ENCODE measurements at regions not wholly inside any gene's neighbourhood (a gene's known extent, or its start where the extent isn't known, plus 50 kb on each side); places are given as distances from the start of the nearest gene placed in this dataset.

DNA sequence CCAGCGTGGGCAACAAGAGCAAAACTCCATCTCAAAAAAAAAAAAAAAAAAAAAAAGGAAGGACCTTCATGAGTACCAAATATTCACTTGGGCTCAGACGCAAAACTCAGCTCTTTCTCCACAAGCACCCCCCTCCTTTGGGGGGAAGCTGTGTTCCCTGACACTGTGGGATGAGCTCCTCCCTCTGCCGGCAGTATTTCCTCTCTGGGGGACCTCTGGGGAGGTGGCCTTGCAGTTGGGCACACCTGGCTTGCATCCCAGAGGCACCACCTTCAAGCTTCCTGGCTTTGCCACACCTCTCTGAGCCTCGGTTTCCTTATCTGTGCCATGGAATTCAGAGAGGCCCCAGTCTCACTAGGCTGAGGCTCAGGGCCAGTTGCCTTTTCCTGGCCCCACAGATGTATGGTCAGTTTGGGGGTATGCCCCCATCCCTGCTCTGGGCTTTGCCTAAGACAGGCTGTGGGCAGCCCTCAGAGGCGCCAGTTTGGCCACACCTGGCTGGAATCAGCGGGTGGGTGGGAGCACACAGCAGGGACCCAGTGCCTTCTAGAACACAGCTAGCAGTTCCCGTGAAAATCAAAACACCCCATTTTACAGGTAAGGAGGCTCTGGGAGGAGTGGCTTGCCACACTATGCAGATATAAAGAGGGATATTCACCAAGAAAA is 157.5 kb upstream of the IER5L start:
- DNase-seq (ENCODE audit: low read depth in 2 of 2, low spot score in 1 of 2): no peak

DNA sequence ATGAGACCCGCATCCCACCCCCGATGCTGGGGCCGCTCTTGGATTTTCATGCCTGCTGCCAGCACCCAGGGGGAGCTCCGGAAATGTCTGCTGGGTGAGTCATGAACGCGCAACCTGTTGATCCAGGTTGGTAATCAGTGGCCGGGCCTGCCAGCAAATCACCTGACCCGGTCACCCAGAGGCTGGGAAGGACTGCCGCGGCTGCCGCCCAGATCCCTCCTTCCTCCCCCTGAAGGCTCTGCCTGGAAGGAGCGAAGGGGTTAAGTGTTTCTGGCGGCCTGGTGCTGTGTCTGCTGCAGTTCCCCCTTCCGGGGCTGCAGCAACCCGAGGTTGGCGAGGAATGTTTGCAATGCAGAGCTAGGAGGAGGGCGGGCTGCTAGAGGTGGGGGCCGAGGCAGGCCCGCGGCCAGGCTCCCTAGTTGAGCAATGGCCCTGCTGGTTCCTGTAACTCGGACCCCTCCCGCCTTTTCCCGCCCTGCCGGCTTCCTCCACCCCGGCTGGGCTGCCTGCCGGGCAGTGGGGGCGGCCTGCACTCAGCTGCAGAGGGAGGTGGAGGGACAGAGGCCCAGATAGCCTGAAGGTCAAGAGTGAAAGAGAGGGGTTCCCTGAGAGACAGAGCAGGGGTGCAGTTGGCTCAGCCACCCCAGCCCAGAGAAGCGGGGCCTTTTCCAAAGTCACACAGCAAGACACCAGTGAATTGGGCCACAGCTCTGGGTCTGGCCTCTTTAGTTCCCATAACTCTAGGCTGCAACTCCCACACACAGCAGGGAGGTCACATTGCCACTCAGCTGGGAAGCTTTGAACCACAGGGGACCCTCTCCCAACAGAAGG is 156.3 kb upstream of the IER5L start:
- DNase-seq (ENCODE audit: low read depth in 2 of 2, low spot score in 1 of 2): no peak

DNA sequence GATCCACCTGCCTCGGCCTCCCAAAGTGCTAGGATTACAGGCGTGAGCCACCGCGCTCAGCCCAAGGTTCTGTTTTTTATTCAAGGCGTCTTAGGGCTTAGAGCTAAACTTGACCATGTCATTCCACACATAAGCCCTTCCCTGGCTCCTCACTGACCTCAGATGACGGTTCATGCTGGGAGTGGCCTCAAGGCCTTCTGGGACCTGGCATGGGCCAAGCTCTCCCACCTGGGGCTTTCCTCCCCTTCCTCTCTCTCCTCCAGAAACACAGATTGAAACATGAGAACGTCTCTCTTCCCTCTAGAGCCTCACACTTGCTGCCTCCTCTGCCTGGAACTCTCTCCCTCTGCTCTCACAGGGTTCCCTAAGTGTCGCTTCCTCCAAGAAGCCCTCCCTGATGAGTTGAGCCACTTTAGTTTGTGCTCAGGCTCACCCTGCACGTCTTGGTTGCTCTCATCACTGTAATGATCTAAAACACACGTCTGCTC is 155.6 kb upstream of the IER5L start:
- no peak for DNase-seq (ENCODE audit: low read depth in 2 of 2, low spot score in 1 of 2)

DNA sequence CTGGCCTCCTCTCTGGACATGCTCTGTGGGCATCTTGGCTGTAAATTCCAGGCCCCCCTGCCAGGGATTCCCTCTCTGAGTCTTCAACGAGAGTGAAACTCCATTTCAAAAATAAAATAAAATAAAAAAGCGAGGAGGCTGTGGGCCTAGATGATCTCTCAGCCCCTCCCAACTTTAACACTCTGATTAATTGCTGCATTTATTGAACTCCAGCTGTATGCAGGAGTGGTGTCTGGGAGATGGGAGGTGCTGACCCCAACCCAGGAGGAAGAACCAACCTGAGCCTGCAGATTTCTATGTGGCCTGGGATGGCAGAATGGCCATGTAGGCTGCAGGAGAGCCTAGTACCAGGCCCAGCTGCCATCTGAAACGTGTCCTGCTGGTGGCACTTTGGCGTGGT is 154.5 kb upstream of the IER5L start:
- no peak for DNase-seq (ENCODE audit: low read depth in 2 of 2, low spot score in 1 of 2)

DNA sequence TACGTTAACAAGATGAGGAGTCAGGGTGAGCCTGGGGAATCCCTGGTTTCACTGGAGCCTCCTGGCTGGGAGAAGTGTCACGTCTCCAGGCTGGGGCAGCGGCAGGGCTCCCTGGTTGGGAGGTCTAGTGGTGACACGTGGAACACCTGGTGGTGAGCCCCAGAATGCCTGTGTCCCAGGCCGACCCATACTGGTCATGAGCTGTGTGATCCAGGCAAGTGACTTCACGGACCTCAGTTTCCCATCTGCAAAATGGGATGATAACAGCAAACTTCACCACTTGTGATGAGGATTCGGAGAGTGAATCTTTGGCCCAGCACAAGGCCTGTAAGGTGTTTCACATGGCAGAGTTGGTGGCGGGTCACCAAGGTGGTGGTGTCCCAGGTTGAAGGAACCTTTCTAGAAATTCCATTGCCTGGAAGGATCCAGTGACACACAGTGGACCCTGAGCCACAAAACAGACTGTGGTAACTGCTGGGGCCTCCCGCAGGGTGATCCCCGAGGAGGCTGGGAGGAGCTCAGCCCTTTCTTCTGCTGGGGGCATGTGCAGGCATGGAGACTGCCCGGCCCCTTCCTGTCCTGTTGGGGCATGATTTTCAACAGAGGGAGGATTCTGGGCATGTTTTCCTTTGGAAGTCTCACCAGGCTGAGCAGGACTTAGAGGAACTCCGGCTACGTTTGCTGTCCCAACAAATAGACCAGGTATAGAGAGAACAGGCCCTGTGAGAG is 153.9 kb upstream of the IER5L start:
- DNase-seq (ENCODE audit: low read depth in 2 of 2, low spot score in 1 of 2): no peak

DNA sequence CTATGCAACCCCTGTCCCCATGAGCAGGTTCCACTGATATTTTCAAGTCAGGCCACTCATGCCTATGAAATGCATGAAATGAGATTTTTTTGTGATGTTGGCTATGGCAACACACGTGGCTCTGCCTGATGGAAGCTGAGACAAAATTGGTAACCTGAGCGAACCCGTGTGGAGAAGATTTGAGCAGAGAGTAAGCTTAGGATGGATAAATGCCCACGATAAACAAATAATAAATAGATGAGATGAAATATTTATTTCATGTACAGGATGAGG is 153.4 kb upstream of the IER5L start:
- DNase-seq (ENCODE audit: low read depth in 2 of 2, low spot score in 1 of 2): no peak

DNA sequence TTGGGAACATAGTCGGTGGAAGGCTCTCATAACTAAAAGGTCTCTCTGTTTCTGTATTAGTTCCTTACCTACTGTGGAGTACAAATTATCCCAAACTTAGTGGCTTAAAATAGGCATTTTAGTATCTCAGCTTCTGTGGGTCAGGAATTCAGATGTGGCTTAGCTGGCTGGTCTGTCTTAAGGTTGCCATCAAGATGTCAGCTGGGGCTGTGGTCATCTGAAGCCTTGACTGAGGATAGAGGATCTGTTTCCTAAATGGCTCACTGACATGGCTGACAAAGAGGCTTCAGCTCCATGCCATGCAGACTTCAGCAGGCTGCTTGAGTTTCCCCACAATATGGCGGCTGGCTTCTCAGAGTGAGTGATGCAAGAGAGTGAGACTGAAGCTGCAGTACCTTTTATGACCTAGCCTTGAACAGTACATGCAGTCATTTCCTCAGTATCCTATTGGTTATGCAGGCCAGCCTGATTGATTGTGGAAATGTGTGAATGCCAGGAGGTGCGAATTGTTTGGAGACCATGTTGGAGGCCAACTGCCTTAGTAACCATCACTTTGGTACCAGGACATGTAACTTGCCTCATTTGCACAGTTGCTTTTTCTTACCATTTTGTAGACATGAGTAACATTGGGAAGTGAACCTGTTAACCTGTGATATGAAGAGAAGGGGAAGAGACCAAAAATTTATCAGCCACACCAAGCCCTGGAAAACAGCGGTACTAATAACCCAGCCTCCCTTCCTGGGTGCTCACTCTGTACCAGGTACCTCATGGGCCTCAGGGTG is 152.8 kb upstream of the IER5L start:
- no peak for DNase-seq (ENCODE audit: low read depth in 2 of 2, low spot score in 1 of 2)

DNA sequence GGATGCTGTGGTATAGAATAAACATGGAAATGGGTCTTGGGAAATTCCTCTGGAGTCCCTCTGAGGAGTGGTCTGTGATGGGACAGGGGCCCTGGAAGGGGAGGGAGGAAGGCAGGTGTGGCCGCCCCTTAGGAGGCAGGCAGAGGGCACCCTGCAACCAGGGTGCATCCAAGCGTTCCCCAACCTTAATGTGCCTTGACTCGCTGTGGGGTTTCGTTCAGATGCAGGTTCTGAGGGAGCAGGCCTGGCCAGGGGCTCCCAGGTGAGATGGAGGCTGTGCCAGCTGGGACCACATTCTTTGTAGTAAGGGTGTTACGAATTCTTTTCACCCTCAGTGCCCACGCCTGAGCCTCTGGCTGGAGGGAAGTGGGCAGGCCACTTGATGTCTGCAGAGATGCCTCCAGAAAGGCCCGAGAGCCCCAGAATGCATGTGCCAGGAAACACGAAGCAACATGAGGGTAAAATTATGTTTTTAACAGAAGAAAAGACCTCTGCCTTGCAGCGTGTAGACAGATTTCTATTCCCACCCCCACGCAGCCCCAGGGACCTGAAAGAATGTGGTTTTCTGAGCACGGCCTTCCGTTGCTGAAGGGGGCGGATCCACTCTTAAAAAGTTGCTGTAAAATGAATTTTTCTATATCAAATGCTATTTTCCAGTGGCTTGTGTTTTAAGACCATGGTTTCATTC is 150.4 kb upstream of the IER5L start:
- DNase-seq (ENCODE audit: low read depth in 2 of 2, low spot score in 1 of 2): no peak

DNA sequence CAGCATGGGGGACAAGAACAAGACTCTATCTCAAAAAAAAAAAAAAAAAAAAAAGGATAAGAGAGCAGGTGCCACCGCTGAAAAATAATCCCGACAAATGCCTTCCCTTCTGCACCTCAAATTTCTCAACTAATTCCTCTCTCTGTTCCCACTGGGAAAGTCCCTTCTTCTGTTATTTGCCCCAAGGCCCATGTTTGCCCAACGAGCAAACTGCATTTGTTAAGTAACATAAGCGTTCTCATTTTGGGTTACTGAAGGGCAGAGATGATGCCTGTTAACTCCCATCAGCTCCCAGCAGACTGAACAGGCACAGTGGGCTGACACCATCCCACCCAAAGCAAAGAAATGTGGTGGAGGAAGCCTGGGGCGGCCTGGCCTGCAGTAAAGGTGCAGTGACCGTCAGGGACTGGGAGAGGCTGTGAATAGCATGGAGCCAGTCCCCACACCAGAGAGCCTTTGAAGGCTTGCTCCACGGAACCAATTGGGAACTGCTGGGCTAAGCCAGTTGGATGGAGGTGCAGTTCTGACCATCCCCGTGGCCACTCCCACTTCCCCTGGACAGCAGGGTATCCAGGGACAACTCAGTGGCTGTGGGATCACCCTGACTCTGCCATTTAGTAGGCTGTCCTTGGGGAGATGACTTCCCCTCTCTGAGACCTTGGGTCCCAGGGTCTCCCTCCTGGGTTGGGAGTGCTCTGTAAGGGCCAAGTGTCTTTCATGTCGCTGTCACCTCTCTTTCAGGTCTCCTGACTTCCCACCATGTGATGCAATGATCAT is 149.7 kb upstream of the IER5L start:
- no peak for DNase-seq (ENCODE audit: low read depth in 2 of 2, low spot score in 1 of 2)

DNA sequence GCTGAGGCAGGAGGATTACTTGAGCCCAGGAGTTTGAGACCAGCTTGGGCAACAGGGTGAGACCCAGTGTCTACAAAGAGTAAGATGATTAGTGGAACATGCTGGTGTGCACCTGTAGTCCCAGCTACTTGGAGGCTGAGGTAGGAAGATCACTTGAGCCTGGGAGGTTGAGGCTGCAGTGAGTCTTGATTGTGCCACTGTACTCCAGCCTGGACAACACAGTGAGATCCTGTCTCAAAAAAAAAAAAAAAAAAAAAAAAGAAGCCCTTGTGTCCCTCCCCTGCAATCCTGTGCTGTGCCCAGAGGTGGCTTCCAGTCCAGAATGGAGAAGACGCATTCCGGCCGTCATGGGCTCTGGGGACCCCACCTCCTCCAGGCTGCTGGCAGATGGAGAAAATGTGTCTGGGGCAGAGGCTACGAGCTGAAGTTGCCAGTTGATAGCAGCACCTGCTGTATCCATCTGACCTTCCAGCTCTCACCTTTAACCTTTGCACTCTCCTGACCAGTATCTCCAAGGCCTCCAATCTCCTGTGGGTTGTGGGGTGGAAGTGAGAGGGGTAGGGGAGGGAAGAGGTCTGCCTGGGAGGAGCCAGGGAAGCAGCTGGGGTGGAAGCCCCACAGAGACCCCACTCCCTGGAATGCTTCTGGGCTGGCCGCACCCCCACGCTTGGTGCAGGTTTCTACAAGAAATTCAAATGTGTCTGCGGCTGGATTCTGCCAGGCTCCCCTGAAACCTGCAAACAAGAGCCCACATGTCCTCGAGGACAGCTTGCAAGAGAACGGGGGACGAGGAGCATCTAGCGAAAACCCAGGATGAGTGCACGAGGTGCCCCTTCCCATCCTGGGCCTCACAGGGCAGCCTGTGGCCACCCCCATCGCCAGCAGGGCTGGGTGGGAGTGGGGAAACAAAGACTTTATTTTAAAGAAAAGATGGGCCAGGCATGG is 148.3 kb upstream of the IER5L start:
- DNase-seq (ENCODE audit: low read depth in 2 of 2, low spot score in 1 of 2): no peak

DNA sequence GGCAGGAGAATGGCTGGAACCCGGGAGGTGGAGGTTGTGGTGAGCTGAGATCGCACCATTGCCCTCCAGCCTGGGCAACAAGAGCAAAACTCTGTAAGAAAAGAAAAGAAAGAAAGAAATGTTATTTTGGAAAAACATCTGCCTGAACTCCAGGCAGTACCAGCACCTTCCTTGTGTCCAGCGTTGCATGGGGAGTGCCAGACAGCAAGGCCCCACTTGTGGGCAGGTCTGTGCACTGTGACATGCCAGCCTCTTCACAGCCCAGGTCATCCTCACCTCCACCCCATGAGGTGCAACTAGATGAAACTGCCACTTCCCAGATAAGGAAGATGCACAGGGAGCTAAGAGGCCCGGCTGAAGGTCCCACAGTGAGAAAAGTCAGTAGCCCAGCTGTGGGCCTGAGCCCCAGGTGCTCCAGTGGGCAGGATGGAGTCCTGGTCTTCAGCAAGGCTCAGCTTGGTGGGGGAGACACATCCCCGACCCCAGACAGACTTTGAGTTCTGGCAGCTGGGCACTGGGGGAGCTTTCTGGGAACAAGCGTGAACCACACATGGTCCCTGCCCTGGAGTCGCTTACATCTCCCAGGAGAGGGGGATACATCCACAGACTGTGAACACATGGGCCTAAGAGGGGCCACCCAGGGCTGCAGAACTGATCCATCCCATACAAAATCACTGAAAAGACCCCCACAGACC is 146.9 kb upstream of the IER5L start:
- no peak for DNase-seq (ENCODE audit: low read depth in 2 of 2, low spot score in 1 of 2)

DNA sequence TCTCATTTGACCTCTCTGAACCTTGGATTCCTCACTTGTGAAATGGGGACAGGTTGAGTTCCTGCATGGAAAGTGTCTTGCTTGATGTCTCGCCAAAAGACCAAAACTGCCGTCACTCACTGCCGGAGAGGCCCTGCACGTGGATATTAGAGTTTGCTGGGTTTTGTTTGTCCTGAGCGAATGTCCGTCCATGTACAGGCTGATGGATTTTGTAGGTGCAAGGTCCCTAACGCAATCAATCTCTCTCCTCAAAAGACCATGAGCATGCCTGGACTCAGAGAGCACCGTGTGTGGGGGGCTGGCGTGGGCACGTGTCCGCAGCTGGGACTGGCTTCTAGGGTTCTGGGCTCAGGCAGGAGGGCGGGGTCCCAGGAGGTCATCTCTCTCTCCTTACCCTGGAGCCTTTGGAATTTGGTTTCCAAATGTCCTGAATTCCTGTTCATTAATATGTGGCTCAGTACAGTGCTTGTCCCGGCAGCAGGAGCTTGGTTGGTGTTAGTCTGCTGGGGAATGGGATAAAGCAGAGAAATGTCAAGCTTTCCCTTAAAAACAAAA is 146.0 kb upstream of the IER5L start:
- DNase-seq (ENCODE audit: low read depth in 2 of 2, low spot score in 1 of 2): no peak

DNA sequence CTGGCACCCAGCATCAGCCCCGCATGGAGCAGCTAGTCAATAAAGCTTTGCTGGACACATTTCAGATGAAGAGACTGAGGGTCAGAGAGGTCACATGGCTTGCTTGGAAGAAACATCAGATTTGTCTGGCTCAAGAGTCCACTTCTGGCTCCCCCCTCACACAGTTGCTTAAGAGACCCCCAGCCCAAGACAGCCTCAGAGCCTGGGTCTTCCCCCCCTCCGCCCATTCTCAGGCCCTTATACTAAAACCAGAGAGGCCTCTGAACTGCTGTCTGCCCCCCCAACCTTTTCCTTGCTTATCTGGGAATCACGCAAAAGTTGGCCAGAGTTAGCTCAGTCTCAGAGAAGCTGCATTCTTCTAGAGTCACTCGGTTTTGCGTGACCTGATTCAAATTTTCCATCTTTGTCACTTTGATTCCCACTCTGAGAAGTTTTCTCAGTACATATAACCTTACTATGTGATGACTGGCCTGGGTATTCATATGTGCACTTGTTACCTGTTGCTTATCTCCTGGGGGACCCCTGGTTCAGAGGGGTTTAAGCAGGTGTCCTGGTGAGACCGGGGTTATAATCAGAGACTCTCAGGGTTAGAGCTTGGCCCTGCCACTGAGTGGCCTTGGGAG is 145.4 kb upstream of the IER5L start:
- no peak for DNase-seq (ENCODE audit: low read depth in 2 of 2, low spot score in 1 of 2)

DNA sequence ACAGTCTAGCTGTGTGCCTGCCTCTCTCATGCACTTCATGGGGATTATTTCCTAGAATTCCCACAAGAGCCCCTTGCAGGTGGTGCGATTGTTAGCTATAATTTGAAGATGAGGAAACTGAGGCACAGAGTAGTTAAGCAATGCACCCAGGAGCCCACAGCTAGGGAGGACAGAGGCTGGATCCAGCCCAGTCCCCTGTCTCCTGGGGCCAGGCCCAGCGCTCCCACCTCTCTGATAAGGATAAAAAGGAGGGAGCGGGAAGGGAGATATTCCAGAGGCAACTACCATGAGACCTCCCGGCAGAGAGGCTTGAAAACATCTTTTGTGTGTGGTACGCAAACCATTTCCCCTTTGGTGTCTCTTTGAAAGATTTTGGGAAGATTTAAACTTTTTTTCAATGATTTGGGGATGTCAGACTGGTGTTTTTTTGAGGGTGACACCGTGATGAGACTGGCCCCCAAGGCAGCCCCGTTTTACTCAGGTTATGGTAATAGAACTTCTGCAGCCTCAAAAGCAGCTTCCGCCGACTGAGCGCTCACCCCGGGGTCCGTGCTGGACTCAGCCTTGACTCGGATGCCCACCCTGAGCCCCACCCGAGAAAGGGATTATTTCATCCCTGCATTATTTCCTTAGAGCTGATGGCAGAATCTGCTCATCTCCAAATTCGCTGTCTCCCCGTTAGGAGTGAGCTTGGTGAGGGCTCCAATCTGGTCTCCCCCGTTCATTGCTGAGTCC is 144.7 kb upstream of the IER5L start:
- DNase-seq (ENCODE audit: low read depth in 2 of 2, low spot score in 1 of 2): no peak

DNA sequence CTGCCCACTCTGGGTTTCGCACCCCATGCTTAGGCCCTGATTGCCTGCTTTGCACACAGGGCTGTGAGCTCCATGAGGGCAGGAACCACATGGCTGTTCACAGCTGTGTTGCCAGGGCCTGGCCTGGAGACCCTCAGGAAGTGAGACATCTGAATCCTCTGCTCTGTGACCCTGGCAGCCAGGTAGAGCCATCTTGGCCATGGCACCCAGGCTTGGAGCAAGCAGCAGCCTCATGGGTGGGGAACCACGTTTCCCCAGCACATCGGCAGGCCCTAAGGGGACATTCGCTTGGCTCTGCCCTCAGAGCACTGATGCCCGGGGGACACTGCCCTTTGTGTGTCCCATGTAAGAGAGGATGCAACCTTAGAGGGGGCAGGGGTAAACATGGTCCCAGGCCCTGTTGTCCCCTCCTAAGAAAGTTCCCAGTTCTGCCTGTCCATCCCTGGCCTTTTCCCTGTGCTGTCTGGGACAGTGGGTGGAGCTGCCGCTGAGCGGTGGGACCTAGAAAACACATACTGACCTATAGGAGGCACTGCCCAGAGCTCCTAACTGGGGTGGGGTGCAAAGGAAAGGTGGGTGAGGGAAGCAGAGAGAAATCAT is 144.1 kb upstream of the IER5L start:
- no peak for DNase-seq (ENCODE audit: low read depth in 2 of 2, low spot score in 1 of 2)

DNA sequence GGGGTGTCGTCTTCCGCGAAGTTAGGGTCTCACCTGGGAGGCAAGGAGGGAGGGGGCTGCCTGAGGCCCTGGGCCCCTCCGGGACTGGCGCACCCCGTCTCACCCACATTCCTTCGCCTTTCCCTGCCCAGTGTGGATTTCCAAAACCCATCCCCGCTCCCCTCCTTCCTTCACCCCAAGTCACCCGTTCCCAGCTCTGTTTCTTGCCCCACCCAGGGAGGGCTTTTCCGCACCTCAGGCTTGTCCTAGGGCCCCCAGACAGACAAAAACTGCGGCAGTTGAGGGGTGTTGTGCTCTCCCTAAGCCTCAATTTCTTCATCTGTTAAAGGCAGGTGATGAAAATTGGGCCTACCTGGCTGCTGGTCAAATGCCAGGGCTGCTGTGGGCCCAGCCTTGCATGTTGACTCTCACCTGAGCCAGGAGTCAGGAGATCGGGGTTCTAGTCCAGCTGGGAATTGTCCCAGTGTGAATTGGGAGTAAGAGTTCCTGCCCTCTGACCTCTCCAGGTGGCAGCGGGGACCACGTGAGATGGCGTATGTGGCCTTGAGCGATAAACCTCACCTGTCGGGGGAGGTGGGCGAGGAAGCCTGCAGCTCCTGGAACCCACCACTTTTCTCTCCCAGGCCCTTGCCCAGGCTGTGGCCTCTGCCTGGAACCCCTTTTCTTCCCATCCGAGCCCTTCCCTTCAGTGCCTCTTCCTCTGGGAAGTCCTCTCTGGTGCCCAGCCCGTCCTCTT is 143.4 kb upstream of the IER5L start:
- no peak for DNase-seq (ENCODE audit: low read depth in 2 of 2, low spot score in 1 of 2)
